ENCODE measurements at regions not wholly inside any gene's neighbourhood (a gene's known extent, or its start where the extent isn't known, plus 50 kb on each side); places are given as distances from the start of the nearest gene placed in this dataset.
"Not testable (repeated sequence)": the region's sequence is repeated elsewhere in the genome, so short reads cannot be mapped to it uniquely, and the experiment has no call there.

- H3F3A ChIP-seq (ENCODE audit: insufficient read depth), result no peaks in the 10 kb centered on the region
- H3K36me3 ChIP-seq (ENCODE audit: low read depth), result no peaks in the 10 kb centered on the region
Measured at GRCh38 chr3:78087134-78087533, 1047.2 kb downstream of the ROBO2 start.

GRCh38 chr3:78088006-78088405, 1048.1 kb downstream of the ROBO2 start:
- in situ Hi-C loops (cut with MboI), result no loop called here
- Histone ChIP-seq H3K4me2 (ENCODE audit: unreplicated experiment) (no peak overlapping the region), H3K36me3 (ENCODE audit: low read depth) (no peaks in the 10 kb centered on the region), H3K9ac (no peak overlapping the region), H3F3A (ENCODE audit: insufficient read depth) (no peaks in the 10 kb centered on the region), H3K4me3 (no peak overlapping the region), H3K9me3 (ENCODE audit: low read depth) (no peaks in the 10 kb centered on the region), H3K9me2 (ENCODE audit: insufficient read depth) (no peaks in the 10 kb centered on the region), H2AFZ (no peak overlapping the region), H3K4me1 (ENCODE audit: insufficient read depth) (no peaks in the 10 kb centered on the region), H3K79me2 (ENCODE audit: insufficient read depth) (no peaks in the 10 kb centered on the region), H4K20me1 (ENCODE audit: insufficient read depth) (no peaks in the 10 kb centered on the region), H3K27me3 (replicated peaks; ENCODE audit: insufficient read depth) (no peaks in the 10 kb centered on the region), H3K27ac (no peak overlapping the region)
- DNase-seq, result no peak
- no peak for TF ChIP-seq EZH2 (IDR thresholded peaks at IDR 0.05; ENCODE audit: insufficient read depth, poor library complexity, severe bottlenecking)
- TF ChIP-seq EZH2phosphoT487 (IDR thresholded peaks at IDR 0.05; ENCODE audit: insufficient read depth, low read depth), result no peak
- 65 to 83% methylated on average over 2 of the region's 2 CpGs for WGBS, 2 experiments (ENCODE audit: low coverage in 1 of 2, low lambda C conversion rate in 2 of 2, missing lambda C conversion rate in 2 of 2)

More at GRCh38 chr3:78087134-78087533, 1047.2 kb downstream of the ROBO2 start:
- Histone ChIP-seq H3K4me1 (ENCODE audit: insufficient read depth) (no peaks in the 10 kb centered on the region), H3K4me3 (no peak overlapping the region), H3K27ac (no peak overlapping the region), H3K9ac (no peak overlapping the region), H3K9me2 (ENCODE audit: insufficient read depth) (no peaks in the 10 kb centered on the region), H3K4me2 (ENCODE audit: unreplicated experiment) (no peak overlapping the region), H3K27me3 (replicated peaks; ENCODE audit: insufficient read depth) (no peaks in the 10 kb centered on the region), H3K79me2 (ENCODE audit: insufficient read depth) (no peaks in the 10 kb centered on the region), H3K9me3 (ENCODE audit: low read depth) (no peaks in the 10 kb centered on the region), H2AFZ (no peak overlapping the region), H4K20me1 (ENCODE audit: insufficient read depth) (no peaks in the 10 kb centered on the region)
- no peak for DNase-seq
- TF ChIP-seq EZH2phosphoT487 (IDR thresholded peaks at IDR 0.05; ENCODE audit: insufficient read depth, low read depth) (no peak), EZH2 (IDR thresholded peaks at IDR 0.05; ENCODE audit: insufficient read depth, poor library complexity, severe bottlenecking) (no peak)
- WGBS, 2 experiments (ENCODE audit: low coverage in 1 of 2, low lambda C conversion rate in 2 of 2, missing lambda C conversion rate in 2 of 2), result 57 to 73% methylated on average over 1 of the region's 1 CpG
- in situ Hi-C loops (cut with MboI), result no loop called here

- in situ Hi-C loops (cut with MboI), result no loop called here
- no peaks in the 10 kb centered on the region for H3K4me1 ChIP-seq (ENCODE audit: insufficient read depth)
- H3K9me3 ChIP-seq (ENCODE audit: low read depth), result no peaks in the 10 kb centered on the region
- WGBS, 2 experiments (ENCODE audit: low coverage in 1 of 2, low lambda C conversion rate in 2 of 2, missing lambda C conversion rate in 2 of 2), result 50 to 58% methylated on average over 3 of the region's 3 CpGs
- no peaks in the 10 kb centered on the region for H3K36me3 ChIP-seq (ENCODE audit: low read depth)
- no peak overlapping the region for H2AFZ ChIP-seq
- no peaks in the 10 kb centered on the region for H3K79me2 ChIP-seq (ENCODE audit: insufficient read depth)
- H4K20me1 ChIP-seq (ENCODE audit: insufficient read depth), result no peaks in the 10 kb centered on the region
- H3K9me2 ChIP-seq (ENCODE audit: insufficient read depth), result no peaks in the 10 kb centered on the region
- no peaks in the 10 kb centered on the region for H3K27me3 ChIP-seq (replicated peaks; ENCODE audit: insufficient read depth)
- no peak overlapping the region for H3K4me2 ChIP-seq (ENCODE audit: unreplicated experiment)
- H3K4me3 ChIP-seq, result no peak overlapping the region
- H3K9ac ChIP-seq, result no peak overlapping the region
- no peak for TF ChIP-seq EZH2phosphoT487 (IDR thresholded peaks at IDR 0.05; ENCODE audit: insufficient read depth, low read depth)
- TF ChIP-seq EZH2 (IDR thresholded peaks at IDR 0.05; ENCODE audit: insufficient read depth, poor library complexity, severe bottlenecking), result no peak
- DNase-seq, result no peak
- H3K27ac ChIP-seq, result no peak overlapping the region
- H3F3A ChIP-seq (ENCODE audit: insufficient read depth), result no peaks in the 10 kb centered on the region
Measured at GRCh38 chr3:78090382-78090781, 1050.5 kb downstream of the ROBO2 start.

DNA sequence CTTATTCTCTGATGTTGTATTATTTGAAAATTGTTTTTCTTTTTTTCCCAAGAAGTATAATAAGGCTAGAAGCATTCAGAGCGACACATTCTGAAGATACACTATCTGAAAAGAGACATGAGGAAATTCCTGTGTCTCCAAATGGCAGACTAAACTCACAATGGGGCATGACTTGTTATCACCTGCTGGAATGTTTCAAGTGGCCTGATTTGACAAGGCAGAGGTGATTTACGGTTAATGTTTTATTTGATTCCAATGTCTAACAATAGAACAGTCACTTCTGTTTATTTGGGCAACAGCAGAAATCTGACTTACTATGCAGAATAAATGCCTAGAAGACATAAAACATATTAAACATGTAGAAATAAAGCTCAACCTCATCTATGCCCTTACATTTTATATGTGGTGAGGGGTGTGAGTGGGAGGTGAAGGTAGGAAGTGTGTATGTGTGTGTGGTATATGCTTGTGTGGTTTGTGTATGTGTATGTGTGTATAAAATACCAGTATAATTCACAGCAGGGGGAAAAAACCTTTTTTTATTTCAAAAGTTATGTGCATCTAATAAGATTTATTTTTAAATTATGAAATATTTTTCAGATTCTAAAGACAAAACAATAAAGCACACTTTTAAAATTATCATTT, 1051.7 kb downstream of the ROBO2 start:
- no peak overlapping the region for H3K4me3 ChIP-seq
- H3K27me3 ChIP-seq (replicated peaks; ENCODE audit: insufficient read depth), result no peaks in the 10 kb centered on the region
- H3K4me1 ChIP-seq (ENCODE audit: insufficient read depth), result no peaks in the 10 kb centered on the region
- no peaks in the 10 kb centered on the region for H3K9me2 ChIP-seq (ENCODE audit: insufficient read depth)
- no peak overlapping the region for H3K9ac ChIP-seq
- H3K9me3 ChIP-seq (ENCODE audit: low read depth), result no peaks in the 10 kb centered on the region
- no peaks in the 10 kb centered on the region for H3K36me3 ChIP-seq (ENCODE audit: low read depth)
- 68 to 77% methylated on average over 2 of the region's 2 CpGs for WGBS, 2 experiments (ENCODE audit: low coverage in 1 of 2, low lambda C conversion rate in 2 of 2, missing lambda C conversion rate in 2 of 2)
- DNase-seq, result no peak
- no peaks in the 10 kb centered on the region for H4K20me1 ChIP-seq (ENCODE audit: insufficient read depth)
- no peak overlapping the region for H3K27ac ChIP-seq
- H3F3A ChIP-seq (ENCODE audit: insufficient read depth), result no peaks in the 10 kb centered on the region
- no peak overlapping the region for H2AFZ ChIP-seq
- no peaks in the 10 kb centered on the region for H3K79me2 ChIP-seq (ENCODE audit: insufficient read depth)
- TF ChIP-seq EZH2 (IDR thresholded peaks at IDR 0.05; ENCODE audit: insufficient read depth, poor library complexity, severe bottlenecking) (no peak), EZH2phosphoT487 (IDR thresholded peaks at IDR 0.05; ENCODE audit: insufficient read depth, low read depth) (no peak)
- in situ Hi-C loops (cut with MboI), result no loop called here
- H3K4me2 ChIP-seq (ENCODE audit: unreplicated experiment), result no peak overlapping the region

DNA sequence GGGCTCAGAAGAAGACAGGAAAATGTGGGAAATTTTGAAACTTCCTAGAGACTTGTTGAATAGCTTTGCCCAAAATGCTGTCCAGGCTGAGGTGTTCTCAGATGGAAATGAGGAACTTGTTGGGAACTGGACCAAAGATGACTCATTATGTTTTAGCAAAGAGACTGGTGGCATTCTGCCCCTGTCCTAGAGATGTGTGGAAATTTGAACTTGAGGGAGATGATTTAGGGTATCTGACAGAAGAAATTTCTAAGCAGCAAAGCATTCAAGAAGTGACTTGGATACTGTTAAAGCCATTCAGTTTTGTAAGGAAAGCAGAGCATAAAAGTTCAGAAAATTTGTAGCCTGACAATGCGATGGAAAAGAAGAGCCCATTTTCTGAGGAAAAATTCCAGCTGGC, 1052.7 kb downstream of the ROBO2 start:
- H3K36me3 ChIP-seq (ENCODE audit: low read depth); H2AFZ ChIP-seq; H3K27me3 ChIP-seq (replicated peaks; ENCODE audit: insufficient read depth); H3F3A ChIP-seq (ENCODE audit: insufficient read depth); H3K27ac ChIP-seq; H3K9me2 ChIP-seq (ENCODE audit: insufficient read depth); H3K4me2 ChIP-seq (ENCODE audit: unreplicated experiment); H3K79me2 ChIP-seq (ENCODE audit: insufficient read depth); H4K20me1 ChIP-seq (ENCODE audit: insufficient read depth); H3K4me3 ChIP-seq; H3K4me1 ChIP-seq (ENCODE audit: insufficient read depth); H3K9me3 ChIP-seq (ENCODE audit: low read depth); in situ Hi-C loops (cut with MboI); H3K9ac ChIP-seq: not testable (repeated sequence)
- peak; percentile 26 for DNase-seq
- WGBS, 2 experiments (ENCODE audit: low coverage in 1 of 2, low lambda C conversion rate in 2 of 2, missing lambda C conversion rate in 2 of 2), result 0% methylated on average over 1 of the region's 1 CpG

Measured in GM23248 (cell line).